ENCODE measurements at regions not wholly inside any gene's neighbourhood (a gene's known extent, or its start where the extent isn't known, plus 50 kb on each side); places are given as distances from the start of the nearest gene placed in this dataset.

DNA sequence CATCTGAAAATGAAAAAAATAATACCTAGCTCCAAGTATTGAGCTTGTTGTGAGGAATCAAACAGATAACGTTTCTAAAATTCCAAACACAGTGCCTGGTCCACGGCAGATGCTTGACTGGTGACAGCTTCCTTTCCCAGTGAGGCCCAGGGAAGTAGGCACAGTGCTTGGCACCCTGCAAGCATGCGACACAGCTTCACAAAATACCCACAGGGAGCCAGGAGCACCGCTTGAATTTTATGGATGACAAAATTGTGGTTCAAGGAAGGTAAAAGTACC is 205.1 kb upstream of the TNP1 start:
- H3K79me2 ChIP-seq (ENCODE audit: control insufficient read depth, insufficient read depth, low read length), result no peaks in the 10 kb centered on the region
- H3K36me3 ChIP-seq (ENCODE audit: control insufficient read depth, insufficient read depth, low read length), result no peaks in the 10 kb centered on the region
- DNase-seq, result peak; percentile 40
- no peaks in the 10 kb centered on the region for H3K27me3 ChIP-seq (ENCODE audit: insufficient read depth, low read length, poor library complexity)
- H2BK15ac ChIP-seq (replicated peaks; ENCODE audit: low read depth), result no peak overlapping the region
- no peak overlapping the region for H2AK5ac ChIP-seq (ENCODE audit: low read length)
- WGBS (ENCODE audit: extremely low coverage, insufficient coverage, low lambda C conversion rate), result no CpG with 5 or more reads among the region's 4 CpGs
- no peak overlapping the region for H3K56ac ChIP-seq (ENCODE audit: low read length)
- no peak overlapping the region for H4K8ac ChIP-seq (ENCODE audit: low read depth, low read length)
- peaks cover 3% of the 10 kb centered on the region for H3K4me1 ChIP-seq (ENCODE audit: control insufficient read depth, low read depth, low read length)
- H3K23ac ChIP-seq (ENCODE audit: low read length), result no peak overlapping the region
- H4K5ac ChIP-seq (ENCODE audit: low read length), result no peak overlapping the region
- H3K4me2 ChIP-seq (ENCODE audit: low read length), result no peak overlapping the region
- no peak overlapping the region for H3K4me3 ChIP-seq (ENCODE audit: low read length)
- H2BK5ac ChIP-seq (ENCODE audit: low read length), result no peak overlapping the region
- H3K79me1 ChIP-seq (ENCODE audit: low read length), result no peaks in the 10 kb centered on the region
- no peak overlapping the region for H2BK120ac ChIP-seq (ENCODE audit: low read depth, low read length)
- no peak overlapping the region for H3K9ac ChIP-seq (ENCODE audit: low read length)
- H3K4ac ChIP-seq (ENCODE audit: low read depth, low read length), result no peak overlapping the region
- no peak overlapping the region for H3K18ac ChIP-seq (ENCODE audit: low read length)
- H3K27ac ChIP-seq (ENCODE audit: low read depth, low read length), result no peak overlapping the region

DNA sequence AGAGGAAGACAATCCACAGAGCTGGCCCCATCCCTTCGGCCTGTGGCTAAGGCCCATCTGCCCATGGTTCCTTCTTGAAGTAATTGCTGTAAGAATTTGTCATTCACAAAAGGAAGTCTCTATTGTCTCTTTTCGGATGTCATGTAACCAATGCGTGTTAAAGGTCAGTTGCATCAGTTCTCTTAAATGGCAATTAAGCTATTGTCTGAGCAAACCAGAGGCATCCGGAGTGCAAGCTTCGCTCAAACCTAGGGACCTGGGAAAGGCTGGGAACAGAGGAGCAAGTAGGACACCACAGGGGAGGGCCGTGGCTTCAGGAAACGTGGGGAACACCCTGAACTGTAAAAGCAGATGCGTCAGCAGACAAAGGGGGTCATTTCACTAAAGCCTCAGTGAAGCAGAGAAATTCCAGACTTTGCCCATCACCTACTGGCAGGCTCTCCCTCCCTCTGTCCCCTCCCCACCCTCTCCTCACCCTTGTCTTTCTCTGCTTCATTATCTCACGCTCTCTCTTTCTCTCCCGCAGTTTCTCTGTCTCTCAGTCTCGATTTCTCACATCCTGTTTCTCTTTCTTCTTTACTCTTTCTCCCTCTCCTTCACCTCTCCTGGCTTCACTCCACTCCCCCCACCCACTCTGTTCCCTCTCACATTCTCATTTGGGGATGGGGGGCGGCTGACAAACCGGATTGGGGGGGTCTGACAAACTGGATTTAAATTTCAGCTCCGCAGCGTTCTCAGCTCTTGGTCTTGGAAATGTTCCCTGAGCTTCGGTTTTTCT is 204.6 kb upstream of the TNP1 start:
- H3K9ac ChIP-seq (ENCODE audit: low read length), result no peak overlapping the region
- H2BK5ac ChIP-seq (ENCODE audit: low read length), result no peak overlapping the region
- H3K56ac ChIP-seq (ENCODE audit: low read length), result no peak overlapping the region
- H3K79me2 ChIP-seq (ENCODE audit: control insufficient read depth, insufficient read depth, low read length), result no peaks in the 10 kb centered on the region
- no peaks in the 10 kb centered on the region for H3K27me3 ChIP-seq (ENCODE audit: insufficient read depth, low read length, poor library complexity)
- no peak overlapping the region for H3K4me3 ChIP-seq (ENCODE audit: low read length)
- peak; percentile 74 for DNase-seq
- no peak overlapping the region for H2AK5ac ChIP-seq (ENCODE audit: low read length)
- H3K27ac ChIP-seq (ENCODE audit: low read depth, low read length), result no peak overlapping the region
- no peak overlapping the region for H3K23ac ChIP-seq (ENCODE audit: low read length)
- H2BK120ac ChIP-seq (ENCODE audit: low read depth, low read length), result no peak overlapping the region
- peaks cover 3% of the 10 kb centered on the region for H3K4me1 ChIP-seq (ENCODE audit: control insufficient read depth, low read depth, low read length)
- no CpG with 5 or more reads among the region's 16 CpGs for WGBS (ENCODE audit: extremely low coverage, insufficient coverage, low lambda C conversion rate)
- H3K36me3 ChIP-seq (ENCODE audit: control insufficient read depth, insufficient read depth, low read length), result no peaks in the 10 kb centered on the region
- H3K4me2 ChIP-seq (ENCODE audit: low read length), result no peak overlapping the region
- H3K79me1 ChIP-seq (ENCODE audit: low read length), result no peaks in the 10 kb centered on the region
- no peak overlapping the region for H4K5ac ChIP-seq (ENCODE audit: low read length)
- H3K18ac ChIP-seq (ENCODE audit: low read length), result peak overlapping the region; percentile 33
- H2BK15ac ChIP-seq (replicated peaks; ENCODE audit: low read depth), result no peak overlapping the region
- no peak overlapping the region for H4K8ac ChIP-seq (ENCODE audit: low read depth, low read length)
- H3K4ac ChIP-seq (ENCODE audit: low read depth, low read length), result no peak overlapping the region

DNA sequence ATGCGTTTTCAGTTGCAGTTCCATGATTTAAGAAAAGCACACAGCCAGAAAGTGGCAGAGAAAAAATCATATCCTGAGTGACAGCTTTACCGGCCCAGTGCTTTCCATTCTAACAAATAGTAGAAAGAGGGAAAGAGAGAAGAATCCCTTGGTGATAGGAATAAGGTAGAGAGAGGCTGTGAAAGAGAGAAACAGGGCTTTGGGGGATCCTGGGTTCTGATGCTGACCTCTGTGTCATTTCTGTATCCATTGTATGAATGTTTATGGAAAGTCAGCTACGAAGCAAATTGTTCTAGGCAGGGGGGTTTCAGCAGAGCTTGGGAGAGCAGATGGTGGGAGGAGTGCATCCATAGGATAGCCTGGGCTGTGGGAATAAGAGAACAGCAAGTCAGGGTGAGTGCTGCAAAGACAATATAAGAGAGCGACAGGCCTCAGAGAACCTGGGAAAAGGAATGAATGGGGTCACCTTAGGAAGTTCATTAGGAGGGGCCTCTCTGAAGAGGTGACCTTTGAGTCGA is 203.4 kb upstream of the TNP1 start:
- no peak for DNase-seq
- H2BK120ac ChIP-seq (ENCODE audit: low read depth, low read length), result no peak overlapping the region
- no peak overlapping the region for H4K8ac ChIP-seq (ENCODE audit: low read depth, low read length)
- no CpG with 5 or more reads among the region's 5 CpGs for WGBS (ENCODE audit: extremely low coverage, insufficient coverage, low lambda C conversion rate)
- no peak overlapping the region for H3K4ac ChIP-seq (ENCODE audit: low read depth, low read length)
- H3K27ac ChIP-seq (ENCODE audit: low read depth, low read length), result no peak overlapping the region
- peaks cover 3% of the 10 kb centered on the region for H3K4me1 ChIP-seq (ENCODE audit: control insufficient read depth, low read depth, low read length)
- H3K36me3 ChIP-seq (ENCODE audit: control insufficient read depth, insufficient read depth, low read length), result no peaks in the 10 kb centered on the region
- H3K4me3 ChIP-seq (ENCODE audit: low read length), result no peak overlapping the region
- H3K4me2 ChIP-seq (ENCODE audit: low read length), result no peak overlapping the region
- no peak overlapping the region for H3K23ac ChIP-seq (ENCODE audit: low read length)
- H2BK5ac ChIP-seq (ENCODE audit: low read length), result no peak overlapping the region
- H3K18ac ChIP-seq (ENCODE audit: low read length), result no peak overlapping the region
- H4K5ac ChIP-seq (ENCODE audit: low read length), result no peak overlapping the region
- no peaks in the 10 kb centered on the region for H3K79me2 ChIP-seq (ENCODE audit: control insufficient read depth, insufficient read depth, low read length)
- no peaks in the 10 kb centered on the region for H3K79me1 ChIP-seq (ENCODE audit: low read length)
- H3K27me3 ChIP-seq (ENCODE audit: insufficient read depth, low read length, poor library complexity), result no peaks in the 10 kb centered on the region
- H3K56ac ChIP-seq (ENCODE audit: low read length), result no peak overlapping the region
- H2BK15ac ChIP-seq (replicated peaks; ENCODE audit: low read depth), result no peak overlapping the region
- no peak overlapping the region for H2AK5ac ChIP-seq (ENCODE audit: low read length)
- no peak overlapping the region for H3K9ac ChIP-seq (ENCODE audit: low read length)

DNA sequence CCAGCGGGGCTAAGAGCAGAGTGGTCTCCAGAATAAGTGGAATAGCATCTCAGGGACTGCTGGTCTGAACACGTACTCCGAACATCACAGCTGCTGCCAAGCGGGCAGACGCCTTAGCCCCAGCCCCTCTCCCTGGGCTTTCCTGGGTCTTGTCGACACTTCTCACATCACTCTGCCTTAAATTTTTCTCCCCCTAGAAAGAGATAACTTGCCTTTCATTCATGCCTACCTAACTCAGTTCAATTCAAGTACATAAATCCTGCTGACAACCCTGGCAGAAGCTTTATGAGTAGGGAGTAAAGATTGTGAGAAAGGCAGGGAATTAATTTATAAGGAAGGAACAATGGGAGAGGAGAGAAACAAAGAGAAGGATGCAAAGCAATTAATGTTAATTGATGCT is 202.9 kb upstream of the TNP1 start:
- Histone ChIP-seq H3K27ac (ENCODE audit: low read depth, low read length) (no peak overlapping the region), H2BK120ac (ENCODE audit: low read depth, low read length) (no peak overlapping the region), H3K4ac (ENCODE audit: low read depth, low read length) (no peak overlapping the region), H3K4me1 (ENCODE audit: control insufficient read depth, low read depth, low read length) (peaks cover 3% of the 10 kb centered on the region), H2AK5ac (ENCODE audit: low read length) (no peak overlapping the region), H2BK5ac (ENCODE audit: low read length) (no peak overlapping the region), H3K79me1 (ENCODE audit: low read length) (no peaks in the 10 kb centered on the region), H3K4me2 (ENCODE audit: low read length) (no peak overlapping the region), H3K23ac (ENCODE audit: low read length) (no peak overlapping the region), H2BK15ac (replicated peaks; ENCODE audit: low read depth) (no peak overlapping the region), H3K36me3 (ENCODE audit: control insufficient read depth, insufficient read depth, low read length) (no peaks in the 10 kb centered on the region), H3K9ac (ENCODE audit: low read length) (no peak overlapping the region), H3K4me3 (ENCODE audit: low read length) (no peak overlapping the region), H3K79me2 (ENCODE audit: control insufficient read depth, insufficient read depth, low read length) (no peaks in the 10 kb centered on the region), H3K56ac (ENCODE audit: low read length) (no peak overlapping the region), H4K5ac (ENCODE audit: low read length) (no peak overlapping the region), H4K8ac (ENCODE audit: low read depth, low read length) (no peak overlapping the region), H3K27me3 (ENCODE audit: insufficient read depth, low read length, poor library complexity) (no peaks in the 10 kb centered on the region), H3K18ac (ENCODE audit: low read length) (no peak overlapping the region)
- DNase-seq, result no peak
- no CpG with 5 or more reads among the region's 6 CpGs for WGBS (ENCODE audit: extremely low coverage, insufficient coverage, low lambda C conversion rate)

GRCh38 chr2:217061916-217062505 is 202.1 kb upstream of the TNP1 start:
- no peak overlapping the region for H3K4me3 ChIP-seq (ENCODE audit: low read length)
- no peaks in the 10 kb centered on the region for H3K79me2 ChIP-seq (ENCODE audit: control insufficient read depth, insufficient read depth, low read length)
- no peak overlapping the region for H4K5ac ChIP-seq (ENCODE audit: low read length)
- no peak overlapping the region for H3K27ac ChIP-seq (ENCODE audit: low read depth, low read length)
- peaks cover 3% of the 10 kb centered on the region for H3K4me1 ChIP-seq (ENCODE audit: control insufficient read depth, low read depth, low read length)
- H2BK120ac ChIP-seq (ENCODE audit: low read depth, low read length), result no peak overlapping the region
- no peak overlapping the region for H3K56ac ChIP-seq (ENCODE audit: low read length)
- no peak overlapping the region for H3K23ac ChIP-seq (ENCODE audit: low read length)
- no peaks in the 10 kb centered on the region for H3K36me3 ChIP-seq (ENCODE audit: control insufficient read depth, insufficient read depth, low read length)
- H2AK5ac ChIP-seq (ENCODE audit: low read length), result no peak overlapping the region
- no CpG with 5 or more reads among the region's 7 CpGs for WGBS (ENCODE audit: extremely low coverage, insufficient coverage, low lambda C conversion rate)
- H3K18ac ChIP-seq (ENCODE audit: low read length), result no peak overlapping the region
- no peak overlapping the region for H3K4ac ChIP-seq (ENCODE audit: low read depth, low read length)
- DNase-seq, result no peak
- H3K9ac ChIP-seq (ENCODE audit: low read length), result no peak overlapping the region
- H2BK15ac ChIP-seq (replicated peaks; ENCODE audit: low read depth), result no peak overlapping the region
- no peak overlapping the region for H3K4me2 ChIP-seq (ENCODE audit: low read length)
- H4K8ac ChIP-seq (ENCODE audit: low read depth, low read length), result no peak overlapping the region
- no peak overlapping the region for H2BK5ac ChIP-seq (ENCODE audit: low read length)
- H3K79me1 ChIP-seq (ENCODE audit: low read length), result no peaks in the 10 kb centered on the region
- H3K27me3 ChIP-seq (ENCODE audit: insufficient read depth, low read length, poor library complexity), result no peaks in the 10 kb centered on the region
